Left lung (tissue), 4 donors: ENCODE measurements at regions not wholly inside any gene's neighbourhood (a gene's known extent, or its start where the extent isn't known, plus 50 kb on each side); places are given as distances from the start of the nearest gene placed in this dataset.
A peak's percentile ranks its signal among the peaks of the same experiment; 100 is the strongest.

Source experiments
- ATAC-seq: fragments of 200-7000 bp; cut with Tn5 transposase; one replicate; pipeline ENCODE4 v1.9.1; 2020; ENCODE audit warnings: moderate library complexity
- DNase-seq, 4 donors: peaks; one replicate each; pipeline ENCODE4 v3.0.0-alpha.2; 2013 to 2020
- H3K27ac ChIP-seq, 2 donors: fragments of 200-600 bp; sonication (generic) in 1 of 2; one replicate each; pipeline versions ENCODE4 v1.5.0 to v1.8.0; 2020 to 2021
- H3K27me3 ChIP-seq, 2 donors: fragments of 200-600 bp; sonication (generic) in 1 of 2; one replicate each; pipeline versions ENCODE4 v1.5.0 to v1.8.0; 2020 to 2021
- H3K36me3 ChIP-seq, 2 donors: fragments of 200-600 bp; sonication (generic) in 1 of 2; one replicate each; pipeline versions ENCODE4 v1.5.0 to v1.8.0; 2020 to 2021
- H3K4me1 ChIP-seq, 2 donors: fragments of 200-600 bp; one replicate each; pipeline ENCODE4 v1.8.0; 2021
- H3K4me3 ChIP-seq, 2 donors: fragments of 200-600 bp; sonication (generic) in 1 of 2; one replicate each; pipeline versions ENCODE4 v1.5.0 to v1.8.0; 2020 to 2021; ENCODE audit warnings: mild to moderate bottlenecking in 1 of 2
- H3K9me3 ChIP-seq, 2 donors: fragments of 200-600 bp; sonication (generic) in 1 of 2; one replicate each; pipeline versions ENCODE4 v1.5.0 to v1.8.0; 2020 to 2021
- CTCF ChIP-seq, 2 donors: fragments of 200-600 bp; sonication (generic) in 1 of 2; IDR thresholded peaks; one replicate each; pipeline versions ENCODE4 v1.5.0 to v1.8.0; 2021; ENCODE audit warnings: antibody characterized with exemption in 2 of 2
- intact Hi-C, 2 donors: fragments of 100-400 bp; cut with DNase I; formaldehyde crosslinking; loops; one replicate each; pipeline versions ENCODE4 v1.11.2 to v1.14.2; 2022
- donor health status: DM: no; HTN: yes; CAD: no.
- donor health status: DM: no; HTN: no; CAD: no.

DNA sequence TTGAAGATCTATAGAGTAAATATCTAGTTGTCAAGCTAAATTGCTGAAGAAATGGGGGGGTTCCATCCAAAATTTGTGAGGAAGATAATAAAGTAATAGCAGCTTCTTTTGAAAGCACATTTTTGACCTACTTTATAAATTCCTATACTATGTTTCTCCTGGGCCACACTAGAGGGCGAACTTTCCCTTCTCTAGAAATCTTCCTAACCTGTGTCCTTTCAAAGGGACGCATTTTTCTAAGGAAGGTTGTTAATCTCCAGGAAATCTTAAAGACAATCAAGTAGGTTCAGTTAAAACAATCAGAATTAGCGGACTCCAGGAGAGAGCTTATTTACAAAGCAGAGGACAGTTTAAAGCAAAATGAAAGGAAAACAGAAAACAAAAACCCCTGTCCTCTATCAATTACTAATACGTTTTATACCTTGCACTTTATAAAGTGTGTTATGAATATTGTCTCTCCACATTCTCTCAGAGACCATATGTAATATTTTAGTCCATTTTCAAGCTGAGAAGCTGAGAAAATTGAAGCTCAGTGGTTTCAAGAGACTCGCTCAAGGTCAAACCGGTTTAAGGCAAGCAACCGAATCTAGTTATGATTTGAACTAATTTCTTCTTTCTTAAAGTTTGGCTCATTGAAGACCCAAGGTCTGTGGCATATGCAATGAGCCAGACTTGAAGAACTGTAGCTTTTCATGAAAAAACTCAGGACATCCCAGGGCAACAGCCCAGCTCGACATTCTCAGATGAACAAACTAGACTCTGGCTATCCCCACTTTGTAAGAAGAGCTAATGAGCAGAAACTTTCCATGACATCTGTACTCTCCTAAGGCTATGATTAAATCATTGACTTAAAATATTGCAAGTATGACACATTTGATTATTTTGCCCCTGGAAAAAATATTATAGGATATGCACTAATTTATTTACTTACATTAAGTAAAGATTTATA is 273.6 kb downstream of the PAX3 start:
- no peak overlapping the region for H3K27ac ChIP-seq
- peak; percentile 81 for ATAC-seq

GRCh38 chr2:222017252-222017850 is 281.4 kb downstream of the PAX3 start:
- no peaks in the 10 kb centered on the region for H3K27me3 ChIP-seq
- H3K9me3 ChIP-seq = no peaks in the 10 kb centered on the region
- no peak overlapping the region for H3K4me3 ChIP-seq
- TF ChIP-seq CTCF (IDR thresholded peaks at IDR 0.05) = no peak
- no peak for DNase-seq
- H3K36me3 ChIP-seq = no peaks in the 10 kb centered on the region
- no peak overlapping the region for H3K27ac ChIP-seq
- no peaks in the 10 kb centered on the region for H3K4me1 ChIP-seq
- no peak for ATAC-seq
- intact Hi-C loops = no loop called here

More for the DNA sequence above, 273.6 kb downstream of the PAX3 start:
- Histone ChIP-seq H3K9me3 (no peaks in the 10 kb centered on the region), H3K27me3 (peaks cover 0 to 10% of the 10 kb centered on the region in 2 donors), H3K4me3 (no peak overlapping the region), H3K36me3 (no peaks in the 10 kb centered on the region), H3K4me1 (no peaks in the 10 kb centered on the region)
- intact Hi-C loops = no loop called here
- TF ChIP-seq CTCF (IDR thresholded peaks at IDR 0.05) = peak in 1 of 2 donors; percentile 51
- DNase-seq = peak in 2 of 4 donors; percentile 19 to 53

DNA sequence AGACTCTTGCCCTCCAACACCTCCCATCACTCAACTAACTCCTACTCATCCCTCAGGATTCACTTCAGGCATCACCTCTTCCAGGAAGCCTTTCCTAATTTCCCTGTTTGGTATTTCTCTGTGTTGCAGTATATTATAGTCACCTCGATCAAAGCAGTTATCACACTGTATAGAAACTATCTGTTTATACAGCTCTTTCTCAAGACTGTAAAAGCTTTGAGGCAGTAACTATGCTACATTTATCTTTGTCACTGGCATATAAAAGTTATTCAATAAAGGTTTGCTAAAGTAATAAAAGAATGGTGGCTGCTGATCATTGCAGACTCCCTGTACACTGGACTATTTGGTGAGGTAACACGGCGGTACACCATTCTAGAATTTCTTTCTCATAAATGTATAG is 284.9 kb downstream of the PAX3 start:
- intact Hi-C loops = no loop called here
- no peak overlapping the region for H3K4me3 ChIP-seq
- DNase-seq (no peak), ATAC-seq (no peak)
- no peak overlapping the region for H3K27ac ChIP-seq
- no peaks in the 10 kb centered on the region for H3K27me3 ChIP-seq
- H3K36me3 ChIP-seq = no peaks in the 10 kb centered on the region
- no peak for TF ChIP-seq CTCF (IDR thresholded peaks at IDR 0.05)
- H3K9me3 ChIP-seq = no peaks in the 10 kb centered on the region
- H3K4me1 ChIP-seq = no peaks in the 10 kb centered on the region

DNA sequence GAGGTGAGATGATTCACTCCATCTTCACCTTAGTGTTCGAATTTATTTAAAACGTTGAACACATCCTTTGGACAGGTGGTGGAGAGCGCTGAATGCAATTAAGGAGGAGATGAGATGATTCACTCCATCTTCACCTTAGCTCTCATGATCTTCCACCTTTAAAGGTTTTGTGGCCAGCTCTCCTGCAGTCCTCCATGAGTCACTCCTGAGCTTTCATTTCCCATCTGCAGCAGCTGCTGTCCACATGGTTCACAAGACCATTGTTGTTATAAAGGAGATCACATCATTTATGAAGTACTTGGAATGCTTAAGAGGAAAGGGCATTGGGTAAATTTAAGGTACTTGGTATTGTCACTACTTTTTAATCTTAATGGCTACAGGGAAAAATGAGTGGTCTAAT is 298.5 kb downstream of the PAX3 start:
- no peak for TF ChIP-seq CTCF (IDR thresholded peaks at IDR 0.05)
- intact Hi-C loops = no loop called here
- Histone ChIP-seq H3K9me3 (no peaks in the 10 kb centered on the region), H3K27me3 (no peaks in the 10 kb centered on the region), H3K4me1 (no peaks in the 10 kb centered on the region), H3K27ac (no peak overlapping the region), H3K36me3 (no peaks in the 10 kb centered on the region), H3K4me3 (no peak overlapping the region)
- DNase-seq (no peak), ATAC-seq (no peak)

DNA sequence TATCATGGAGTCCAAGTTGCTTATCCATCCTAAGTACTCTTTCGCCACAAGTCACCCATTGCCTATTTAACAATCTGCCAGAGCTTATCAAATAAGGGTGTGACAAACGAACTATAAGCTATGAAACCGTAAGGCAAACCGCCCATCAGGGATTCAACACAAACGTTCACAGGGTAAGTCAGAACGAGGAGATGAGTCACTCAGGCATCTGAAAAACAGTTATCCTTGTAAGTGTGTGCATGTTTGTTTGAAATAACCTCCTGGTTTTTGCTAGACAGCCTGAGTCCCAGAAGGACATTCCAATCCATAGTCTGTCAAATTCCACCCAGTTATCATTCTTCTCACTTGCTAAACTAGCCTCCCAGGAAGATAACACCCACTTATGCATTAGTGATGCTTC is 299.1 kb downstream of the PAX3 start:
- no peaks in the 10 kb centered on the region for H3K9me3 ChIP-seq
- ATAC-seq = no peak

More for the DNA sequence above, 299.1 kb downstream of the PAX3 start:
- no peak overlapping the region for H3K27ac ChIP-seq
- TF ChIP-seq CTCF (IDR thresholded peaks at IDR 0.05) = no peak
- no peak for DNase-seq
- no peaks in the 10 kb centered on the region for H3K27me3 ChIP-seq
- intact Hi-C loops = no loop called here
- no peaks in the 10 kb centered on the region for H3K4me1 ChIP-seq
- H3K4me3 ChIP-seq = no peak overlapping the region
- H3K36me3 ChIP-seq = no peaks in the 10 kb centered on the region
